Ascending aorta (tissue), 2 donors: ENCODE measurements at regions not wholly inside any gene's neighbourhood (a gene's known extent, or its start where the extent isn't known, plus 50 kb on each side); places are given as distances from the start of the nearest gene placed in this dataset.
"Not testable (repeated sequence)": the region's sequence is repeated elsewhere in the genome, so short reads cannot be mapped to it uniquely, and the experiment has no call there.

Experiments
- DNase-seq, 2 donors: peaks; one replicate each; pipeline ENCODE4 v3.0.0-alpha.2; 2019; ENCODE audit warnings: low spot score in 2 of 2
- H3K27ac ChIP-seq, 2 donors: fragments of 200-600 bp; sonication (generic); one replicate each; pipeline ENCODE4 v1.5.1; 2016 to 2017; ENCODE audit warnings: mild to moderate bottlenecking in 1 of 2
- H3K27me3 ChIP-seq: fragments of 200-600 bp; sonication (generic); one replicate; pipeline ENCODE4 v1.5.1; 2017
- H3K36me3 ChIP-seq, 2 donors: fragments of 200-600 bp; sonication (generic); one replicate each; pipeline ENCODE4 v1.5.1; 2016
- H3K4me1 ChIP-seq, 2 donors: fragments of 200-600 bp; sonication (generic); one replicate each; pipeline ENCODE4 v1.5.1; 2016 to 2017; ENCODE audit warnings: mild to moderate bottlenecking in 1 of 2
- H3K4me3 ChIP-seq, 2 donors: fragments of 200-600 bp; sonication (generic); one replicate each; pipeline ENCODE4 v1.5.1; 2016 to 2017; ENCODE audit warnings: mild to moderate bottlenecking in 1 of 2
- H3K9me3 ChIP-seq, 2 donors: fragments of 200-600 bp; sonication (generic); one replicate each; pipeline ENCODE4 v1.5.1; 2016
- intact Hi-C: fragments of 100-400 bp; cut with DNase I; formaldehyde crosslinking; loops from one replicate; pipeline ENCODE4 v1.15.1; 2023
- TF ChIP-seq, protein P1 (sequence below), 3 experiments: fragments of 200-600 bp in 2 of 3; fragments of 450-650 bp in 1 of 3; sonication (generic) in 2 of 3; IDR thresholded peaks; one replicate each; pipeline ENCODE4 v1.5.1; 2016 to 2019; ENCODE audit warnings: antibody characterized with exemption in 3 of 3, mild to moderate bottlenecking in 1 of 3, moderate library complexity in 1 of 3

DNA sequence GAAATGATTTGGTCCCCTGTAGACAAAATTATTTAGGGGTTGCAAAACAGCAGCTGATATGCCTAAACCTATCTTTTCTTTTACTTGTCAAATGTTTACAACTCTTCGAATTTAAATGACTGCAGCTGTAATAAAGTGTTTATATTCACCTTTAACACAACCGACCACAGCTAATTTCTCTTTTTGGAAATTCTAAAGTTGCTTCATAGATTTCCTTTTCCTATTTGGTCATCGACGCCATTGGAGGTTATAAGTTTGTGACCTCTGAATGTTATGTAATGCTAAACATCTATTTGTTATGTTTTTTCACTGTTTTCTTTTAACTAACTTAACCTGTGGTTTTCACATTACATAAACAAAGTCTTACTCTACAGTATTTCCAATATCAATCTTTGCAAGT, 1094.9 kb upstream of the EPHA6 start:
- Histone ChIP-seq H3K4me1 (no peaks in the 10 kb centered on the region), H3K4me3 (no peak overlapping the region), H3K9me3 (no peaks in the 10 kb centered on the region), H3K27me3 (no peaks in the 10 kb centered on the region), H3K27ac (no peak overlapping the region), H3K36me3 (no peaks in the 10 kb centered on the region)
- TF ChIP-seq, protein P1, sequence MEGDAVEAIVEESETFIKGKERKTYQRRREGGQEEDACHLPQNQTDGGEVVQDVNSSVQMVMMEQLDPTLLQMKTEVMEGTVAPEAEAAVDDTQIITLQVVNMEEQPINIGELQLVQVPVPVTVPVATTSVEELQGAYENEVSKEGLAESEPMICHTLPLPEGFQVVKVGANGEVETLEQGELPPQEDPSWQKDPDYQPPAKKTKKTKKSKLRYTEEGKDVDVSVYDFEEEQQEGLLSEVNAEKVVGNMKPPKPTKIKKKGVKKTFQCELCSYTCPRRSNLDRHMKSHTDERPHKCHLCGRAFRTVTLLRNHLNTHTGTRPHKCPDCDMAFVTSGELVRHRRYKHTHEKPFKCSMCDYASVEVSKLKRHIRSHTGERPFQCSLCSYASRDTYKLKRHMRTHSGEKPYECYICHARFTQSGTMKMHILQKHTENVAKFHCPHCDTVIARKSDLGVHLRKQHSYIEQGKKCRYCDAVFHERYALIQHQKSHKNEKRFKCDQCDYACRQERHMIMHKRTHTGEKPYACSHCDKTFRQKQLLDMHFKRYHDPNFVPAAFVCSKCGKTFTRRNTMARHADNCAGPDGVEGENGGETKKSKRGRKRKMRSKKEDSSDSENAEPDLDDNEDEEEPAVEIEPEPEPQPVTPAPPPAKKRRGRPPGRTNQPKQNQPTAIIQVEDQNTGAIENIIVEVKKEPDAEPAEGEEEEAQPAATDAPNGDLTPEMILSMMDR (IDR thresholded peaks at IDR 0.05) = no peak
- intact Hi-C loops = no loop called here
- no peak for DNase-seq

DNA sequence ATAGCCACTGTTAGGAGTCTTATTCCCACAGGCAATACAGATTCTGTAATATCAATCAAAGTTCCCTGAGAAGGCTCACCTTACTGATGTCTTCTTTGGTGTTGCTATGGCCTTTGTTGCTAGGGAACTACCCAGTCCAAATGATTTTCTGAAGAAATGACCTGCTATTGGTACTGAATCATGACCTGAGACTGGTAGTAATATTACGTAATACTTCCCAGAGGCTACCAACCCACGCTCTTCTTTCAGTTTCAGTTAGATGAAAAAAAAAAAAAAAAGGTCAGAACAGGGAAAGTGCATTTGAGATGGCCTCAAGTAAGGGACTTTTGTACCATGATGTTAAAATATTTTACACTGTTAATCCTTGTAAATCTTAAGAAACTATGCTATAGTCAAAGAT, 1092.5 kb upstream of the EPHA6 start:
- Histone ChIP-seq H3K27me3 (no peaks in the 10 kb centered on the region), H3K4me1 (no peaks in the 10 kb centered on the region), H3K4me3 (no peak overlapping the region), H3K9me3 (no peaks in the 10 kb centered on the region), H3K36me3 (no peaks in the 10 kb centered on the region), H3K27ac (no peak overlapping the region)
- intact Hi-C loops = no loop called here
- TF ChIP-seq, protein P1 (IDR thresholded peaks at IDR 0.05) = no peak
- no peak for DNase-seq

DNA sequence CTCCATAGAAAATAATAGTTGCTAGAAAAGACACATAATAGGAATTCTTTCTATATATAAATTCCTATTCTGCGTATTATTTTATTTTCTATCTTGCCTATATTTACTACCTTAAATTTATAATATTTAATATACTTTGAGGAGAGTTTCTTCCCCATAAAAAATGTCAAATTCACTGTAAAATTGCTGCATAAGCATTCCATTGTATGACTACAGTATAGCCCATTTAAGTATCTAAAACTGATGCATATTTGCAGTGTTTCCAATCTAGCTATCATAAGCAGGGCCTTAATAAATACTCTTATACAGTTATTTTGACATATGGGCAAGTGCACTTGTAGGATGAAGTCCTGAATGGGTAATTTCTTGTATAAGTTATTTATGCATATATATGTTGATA, 1088.6 kb upstream of the EPHA6 start:
- no peak for DNase-seq
- intact Hi-C loops = no loop called here
- Histone ChIP-seq H3K9me3 (no peaks in the 10 kb centered on the region), H3K4me3 (no peak overlapping the region), H3K36me3 (no peaks in the 10 kb centered on the region), H3K4me1 (no peaks in the 10 kb centered on the region), H3K27me3 (no peaks in the 10 kb centered on the region), H3K27ac (no peak overlapping the region)
- TF ChIP-seq, protein P1 (IDR thresholded peaks at IDR 0.05) = no peak

DNA sequence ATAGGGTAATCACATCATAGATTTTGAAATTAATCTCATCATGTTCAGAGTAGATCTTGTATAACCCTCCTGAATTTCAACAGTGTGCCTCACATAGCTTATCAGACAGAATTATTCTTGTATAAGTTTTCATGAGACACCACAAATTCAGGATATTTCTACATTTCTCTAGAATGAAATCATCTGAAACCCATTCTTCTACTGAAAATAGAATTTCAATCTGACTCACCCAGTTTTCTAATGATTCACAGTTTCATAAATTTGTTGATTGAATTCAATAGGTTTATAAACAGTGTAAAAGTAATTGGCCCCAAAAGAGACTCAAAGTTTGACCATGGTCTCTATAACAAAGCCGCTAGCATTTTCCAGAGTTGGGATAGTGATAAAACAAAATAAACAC, 1082.6 kb upstream of the EPHA6 start:
- H3K36me3 ChIP-seq = no peaks in the 10 kb centered on the region
- H3K27me3 ChIP-seq = no peaks in the 10 kb centered on the region
- H3K27ac ChIP-seq = no peak overlapping the region
- no peak for DNase-seq
- H3K9me3 ChIP-seq = no peaks in the 10 kb centered on the region
- intact Hi-C loops = no loop called here
- TF ChIP-seq, protein P1 (IDR thresholded peaks at IDR 0.05) = no peak
- H3K4me3 ChIP-seq = no peak overlapping the region
- no peaks in the 10 kb centered on the region for H3K4me1 ChIP-seq

DNA sequence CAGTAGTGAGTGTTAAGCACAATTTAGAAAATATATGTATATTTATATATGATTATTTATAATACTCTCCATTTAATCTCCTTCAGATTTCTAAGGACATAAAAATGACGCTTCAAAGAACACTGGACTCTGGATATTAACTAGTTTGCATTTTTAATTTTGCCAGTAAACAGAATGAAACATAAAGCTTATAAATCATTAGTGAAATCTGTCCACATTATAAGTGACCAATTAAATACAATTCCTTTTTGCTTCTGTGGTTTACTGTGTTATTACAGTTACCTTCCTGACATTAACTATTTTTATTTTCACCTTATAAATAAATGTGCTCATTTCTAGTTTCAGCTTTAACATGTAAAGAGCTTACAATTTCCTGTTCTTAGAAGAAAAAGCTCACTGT, 1081.1 kb upstream of the EPHA6 start:
- no peaks in the 10 kb centered on the region for H3K36me3 ChIP-seq
- intact Hi-C loops = no loop called here
- no peak overlapping the region for H3K27ac ChIP-seq
- H3K9me3 ChIP-seq = no peaks in the 10 kb centered on the region
- no peak for DNase-seq
- H3K4me3 ChIP-seq = no peak overlapping the region
- TF ChIP-seq, protein P1 (IDR thresholded peaks at IDR 0.05) = no peak
- H3K27me3 ChIP-seq = no peaks in the 10 kb centered on the region
- H3K4me1 ChIP-seq = no peaks in the 10 kb centered on the region

DNA sequence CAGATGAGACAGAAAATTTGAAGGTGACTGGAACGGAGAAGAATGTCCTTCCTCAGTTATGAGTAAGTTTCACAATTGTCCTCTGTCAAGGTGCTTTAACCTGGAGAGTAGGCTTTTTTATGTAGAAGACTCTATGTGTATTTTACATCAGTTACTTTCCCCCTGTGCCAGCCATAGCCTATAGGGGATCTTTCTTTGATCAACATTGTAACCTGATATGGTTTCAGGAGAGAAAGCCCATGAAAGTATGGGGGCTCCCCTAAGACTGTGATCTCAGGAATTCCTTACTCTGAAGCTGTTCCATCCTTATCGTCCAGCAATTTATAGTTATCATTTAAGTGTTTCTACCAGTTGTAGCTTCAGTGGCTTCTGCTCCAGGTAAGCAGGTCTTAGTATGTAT, 1076.3 kb upstream of the EPHA6 start:
- DNase-seq = no peak
- intact Hi-C loops = no loop called here
- TF ChIP-seq, protein P1 (IDR thresholded peaks at IDR 0.05) = no peak

DNA sequence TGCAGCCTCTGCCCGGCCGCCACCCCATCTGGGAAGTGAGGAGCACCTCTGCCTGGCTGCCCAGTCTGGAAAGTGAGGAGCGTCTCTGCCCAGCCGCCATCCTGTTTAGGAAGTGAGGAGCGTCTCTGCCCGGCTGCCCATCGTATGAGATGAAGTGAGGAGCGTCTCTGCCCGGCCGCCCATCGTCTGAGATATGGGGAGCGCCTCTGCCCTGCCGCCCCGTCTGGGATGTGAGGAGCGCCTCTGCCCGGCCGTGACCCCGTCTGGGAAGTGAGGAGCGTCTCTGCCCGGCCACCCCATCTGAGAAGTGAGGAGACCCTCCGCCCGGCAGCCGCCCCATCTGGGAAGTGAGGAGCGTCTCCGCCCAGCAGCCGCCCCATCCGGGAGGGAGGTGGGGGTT, 1069.5 kb upstream of the EPHA6 start:
- H3K9me3 ChIP-seq, H3K4me1 ChIP-seq, DNase-seq, intact Hi-C loops, H3K4me3 ChIP-seq, H3K27ac ChIP-seq, H3K27me3 ChIP-seq, H3K36me3 ChIP-seq: not testable (repeated sequence)

More for the DNA sequence above, 1076.3 kb upstream of the EPHA6 start:
- no peak overlapping the region for H3K27ac ChIP-seq
- H3K9me3 ChIP-seq = no peaks in the 10 kb centered on the region
- H3K27me3 ChIP-seq = no peaks in the 10 kb centered on the region
- H3K4me3 ChIP-seq = no peak overlapping the region
- no peaks in the 10 kb centered on the region for H3K4me1 ChIP-seq
- no peaks in the 10 kb centered on the region for H3K36me3 ChIP-seq
